GM12875 (cell line): ENCODE measurements at regions not wholly inside any gene's neighbourhood (a gene's known extent, or its start where the extent isn't known, plus 50 kb on each side); places are given as distances from the start of the nearest gene placed in this dataset.

Experiments
- H3K4me3 ChIP-seq: one replicate; pipeline ENCODE4 v1.5.1; 2011; ENCODE audit warnings: low read depth, low read length, control low read depth
- CTCF ChIP-seq: IDR thresholded peaks from 2 replicates; pipeline ENCODE4 v1.5.1; 2011; ENCODE audit warnings: low read depth, mild to moderate bottlenecking, control low read depth, inconsistent platforms, low read length, moderate library complexity, borderline replicate concordance; ENCODE audit not compliant: insufficient read depth

GRCh38 chr2:41068740-41069139 lies 616.9 kb upstream of the SLC8A1 start:
- TF ChIP-seq CTCF, result no peak
- H3K4me3 ChIP-seq, result no peak overlapping the region

DNA sequence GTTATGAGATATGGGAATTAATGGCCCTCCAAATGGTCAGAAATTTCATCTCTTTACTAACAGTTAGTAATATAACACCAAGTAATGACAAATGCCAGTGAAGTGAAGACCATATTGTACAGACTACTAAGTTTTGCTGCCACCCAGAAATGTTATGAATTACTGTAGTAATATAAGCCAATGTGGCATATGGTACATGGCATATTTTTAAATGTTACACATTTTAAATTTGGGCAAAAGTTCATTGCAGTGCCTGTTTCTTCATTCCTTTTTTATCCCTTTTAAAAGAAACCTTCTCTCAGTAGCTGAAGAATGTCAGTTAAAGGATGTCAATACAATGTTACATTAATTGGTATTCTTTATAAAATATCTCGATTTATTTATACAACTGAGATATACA lies 626.5 kb upstream of the SLC8A1 start:
- H3K4me3 ChIP-seq, result no peak overlapping the region
- TF ChIP-seq CTCF, result no peak

- no peak for TF ChIP-seq CTCF
Measured at GRCh38 chr2:41079011-41079410, 627.1 kb upstream of the SLC8A1 start.

DNA sequence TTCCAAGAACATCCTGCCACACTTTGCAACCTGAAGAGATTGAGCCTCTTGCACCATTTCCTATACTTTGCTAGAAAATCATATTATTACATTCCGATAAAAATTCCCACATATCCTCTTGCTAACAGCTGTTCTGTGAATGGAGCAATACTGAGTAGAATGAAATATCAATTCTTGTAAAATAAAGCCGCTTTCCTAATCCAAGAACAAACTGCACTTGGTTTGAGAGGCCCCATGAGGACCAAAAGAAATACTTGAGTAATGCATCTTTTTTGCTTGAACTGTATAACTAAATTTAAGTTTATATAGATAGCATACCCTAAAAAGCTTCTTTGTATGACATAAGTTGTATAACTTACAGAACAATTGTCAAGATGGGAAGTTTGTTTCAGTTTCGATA lies 632.4 kb upstream of the SLC8A1 start:
- TF ChIP-seq CTCF, result no peak
- H3K4me3 ChIP-seq, result no peak overlapping the region

More at GRCh38 chr2:41079011-41079410, 627.1 kb upstream of the SLC8A1 start:
- H3K4me3 ChIP-seq, result no peak overlapping the region

DNA sequence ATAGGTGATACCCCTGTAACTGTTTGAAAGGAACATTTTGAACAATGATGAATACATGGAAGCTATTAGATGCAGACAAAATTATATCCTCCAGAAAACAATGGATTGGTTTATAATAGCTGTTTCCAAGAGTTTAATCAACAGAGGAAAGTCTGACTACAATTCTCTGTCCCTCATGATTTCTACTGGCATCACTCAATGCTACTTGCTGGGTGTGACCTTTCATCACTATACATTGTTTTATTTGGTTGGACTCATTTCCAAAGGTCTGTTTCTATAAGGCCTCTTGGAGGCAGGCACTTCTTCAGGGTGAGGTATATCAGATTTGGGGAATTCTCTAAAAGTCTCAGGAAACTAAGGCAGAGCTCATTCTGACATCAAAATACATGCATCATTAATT lies 636.1 kb upstream of the SLC8A1 start:
- H3K4me3 ChIP-seq, result no peak overlapping the region
- no peak for TF ChIP-seq CTCF

DNA sequence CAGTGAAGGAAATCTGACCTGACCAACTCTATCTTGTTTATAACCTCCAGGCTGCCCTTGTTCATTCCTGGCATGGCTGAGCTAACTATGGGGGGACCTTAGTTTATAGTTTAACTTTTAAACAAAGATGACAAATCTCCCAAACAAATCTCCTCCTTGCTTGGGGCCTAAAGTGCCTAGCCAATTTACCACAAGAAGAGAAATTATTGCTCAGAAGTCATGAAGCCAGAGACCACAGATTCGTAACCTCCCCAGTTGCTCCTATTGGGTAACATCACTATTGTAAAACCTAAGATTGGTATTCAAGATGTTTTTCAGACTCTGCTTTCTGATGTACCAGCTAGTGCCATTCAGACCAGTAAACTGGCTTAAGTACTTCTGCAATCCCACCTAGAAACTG lies 649.4 kb upstream of the SLC8A1 start:
- TF ChIP-seq CTCF, result no peak
- H3K4me3 ChIP-seq, result no peak overlapping the region

- H3K4me3 ChIP-seq, result no peak overlapping the region
- TF ChIP-seq CTCF, result no peak
Measured at GRCh38 chr2:41109744-41110143, 657.9 kb upstream of the SLC8A1 start.
